ENCODE measurements at regions not wholly inside any gene's neighbourhood (a gene's known extent, or its start where the extent isn't known, plus 50 kb on each side); places are given as distances from the start of the nearest gene placed in this dataset.

GRCh38 chr16:73565925-73566324, 518.0 kb upstream of the ZFHX3 start:
- DNase-seq, result no peak

GRCh38 chr16:73565263-73565662, 517.3 kb upstream of the ZFHX3 start:
- peak; percentile 23 for DNase-seq

- DNase-seq, result no peak
Measured at GRCh38 chr16:73563709-73564108, 515.8 kb upstream of the ZFHX3 start.

GRCh38 chr16:73560497-73560896, 512.6 kb upstream of the ZFHX3 start:
- no peak for DNase-seq

GRCh38 chr16:73558219-73558618, 510.3 kb upstream of the ZFHX3 start:
- DNase-seq, result no peak

- no peak for DNase-seq
Measured at GRCh38 chr16:73553941-73554660, 506.2 kb upstream of the ZFHX3 start.

GRCh38 chr16:73549984-73550631, 502.2 kb upstream of the ZFHX3 start:
- no peak for DNase-seq

GRCh38 chr16:73547552-73548403, 499.9 kb upstream of the ZFHX3 start:
- DNase-seq, result no peak

GRCh38 chr16:73546341-73546845, 498.5 kb upstream of the ZFHX3 start:
- DNase-seq, result peak; percentile 20

GRCh38 chr16:73545755-73546154, 497.8 kb upstream of the ZFHX3 start:
- no peak for DNase-seq

GRCh38 chr16:73545290-73545689, 497.4 kb upstream of the ZFHX3 start:
- DNase-seq, result no peak

GRCh38 chr16:73544826-73545225, 496.9 kb upstream of the ZFHX3 start:
- no peak for DNase-seq

- DNase-seq, result peak; percentile 24
Measured at GRCh38 chr16:73543970-73544599, 496.2 kb upstream of the ZFHX3 start.

- DNase-seq, result peak; percentile 15
Measured at GRCh38 chr16:73543331-73543969, 495.5 kb upstream of the ZFHX3 start.

GRCh38 chr16:73542885-73543284, 495.0 kb upstream of the ZFHX3 start:
- no peak for DNase-seq

GRCh38 chr16:73537921-73538320, 490.0 kb upstream of the ZFHX3 start:
- no peak for DNase-seq

GRCh38 chr16:73536931-73537330, 489.0 kb upstream of the ZFHX3 start:
- no peak for DNase-seq

- no peak for DNase-seq
Measured at GRCh38 chr16:73531021-73531420, 483.1 kb upstream of the ZFHX3 start.

GRCh38 chr16:73530529-73530928, 482.6 kb upstream of the ZFHX3 start:
- no peak for DNase-seq

- DNase-seq, result no peak
Measured at GRCh38 chr16:73529303-73530012, 481.5 kb upstream of the ZFHX3 start.

- no peak for DNase-seq
Measured at GRCh38 chr16:73527187-73527586, 479.3 kb upstream of the ZFHX3 start.

All from tongue (tissue), 1 donor.